ENCODE measurements at regions not wholly inside any gene's neighbourhood (a gene's known extent, or its start where the extent isn't known, plus 50 kb on each side); places are given as distances from the start of the nearest gene placed in this dataset.

GRCh38 chr1:200316148-200316803, 93.6 kb downstream of the ZNF281 start:
- Mint-ChIP-seq H3K27ac (peak overlapping the region; percentile 77), H3K4me3 (peak overlapping the region; percentile 42), H3K9me3 (no peaks in the 10 kb centered on the region), H3K27me3 (ENCODE audit: low read depth, poor library complexity) (peaks cover 2% of the 10 kb centered on the region), H3K36me3 (ENCODE audit: low read depth) (no peaks in the 10 kb centered on the region), H3K4me1 (peaks cover 70% of the 10 kb centered on the region)
- no peak for TF ChIP-seq CTCF (IDR thresholded peaks at IDR 0.05)
- peak; percentile 44 for DNase-seq

- TF ChIP-seq CTCF (IDR thresholded peaks at IDR 0.05) = no peak
- DNase-seq = no peak
- Mint-ChIP-seq H3K4me1 (peaks cover 62% of the 10 kb centered on the region), H3K4me3 (peak overlapping the region; percentile 44), H3K9me3 (no peaks in the 10 kb centered on the region), H3K36me3 (ENCODE audit: low read depth) (no peaks in the 10 kb centered on the region), H3K27ac (no peak overlapping the region), H3K27me3 (ENCODE audit: low read depth, poor library complexity) (peaks cover 2% of the 10 kb centered on the region)
Measured at GRCh38 chr1:200314085-200314750, 95.6 kb downstream of the ZNF281 start.

- H3K27ac Mint-ChIP-seq = no peak overlapping the region
- H3K4me3 Mint-ChIP-seq = no peak overlapping the region
- no peaks in the 10 kb centered on the region for H3K36me3 Mint-ChIP-seq (ENCODE audit: low read depth)
- no peak for TF ChIP-seq CTCF (IDR thresholded peaks at IDR 0.05)
- H3K4me1 Mint-ChIP-seq = peaks cover 55% of the 10 kb centered on the region
- DNase-seq = no peak
- H3K27me3 Mint-ChIP-seq (ENCODE audit: low read depth, poor library complexity) = peaks cover 10% of the 10 kb centered on the region
- H3K9me3 Mint-ChIP-seq = no peaks in the 10 kb centered on the region
Measured at GRCh38 chr1:200311256-200311655, 98.6 kb downstream of the ZNF281 start.

- H3K4me1 Mint-ChIP-seq = peaks cover 51% of the 10 kb centered on the region
- peaks cover 13% of the 10 kb centered on the region for H3K27me3 Mint-ChIP-seq (ENCODE audit: low read depth, poor library complexity)
- no peaks in the 10 kb centered on the region for H3K9me3 Mint-ChIP-seq
- no peak overlapping the region for H3K4me3 Mint-ChIP-seq
- DNase-seq = no peak
- H3K27ac Mint-ChIP-seq = no peak overlapping the region
- TF ChIP-seq CTCF (IDR thresholded peaks at IDR 0.05) = no peak
- no peaks in the 10 kb centered on the region for H3K36me3 Mint-ChIP-seq (ENCODE audit: low read depth)
Measured at GRCh38 chr1:200310824-200311223, 99.0 kb downstream of the ZNF281 start.

GRCh38 chr1:200307755-200308066, 102.1 kb downstream of the ZNF281 start:
- peaks cover 43% of the 10 kb centered on the region for H3K4me1 Mint-ChIP-seq
- H3K27ac Mint-ChIP-seq = no peak overlapping the region
- peaks cover 41% of the 10 kb centered on the region for H3K27me3 Mint-ChIP-seq (ENCODE audit: low read depth, poor library complexity)
- no peak for DNase-seq
- no peak overlapping the region for H3K4me3 Mint-ChIP-seq
- no peaks in the 10 kb centered on the region for H3K9me3 Mint-ChIP-seq
- no peaks in the 10 kb centered on the region for H3K36me3 Mint-ChIP-seq (ENCODE audit: low read depth)
- no peak for TF ChIP-seq CTCF (IDR thresholded peaks at IDR 0.05)
